SHP77 treated with DMSO at 0.1 percent for 48 hours (cell line): ENCODE measurements at regions not wholly inside any gene's neighbourhood (a gene's known extent, or its start where the extent isn't known, plus 50 kb on each side); places are given as distances from the start of the nearest gene placed in this dataset.
"Not testable (repeated sequence)": the region's sequence is repeated elsewhere in the genome, so short reads cannot be mapped to it uniquely, and the experiment has no call there.

Experiments used
- DNase-seq: peaks from one replicate; lab custom pipeline; 2025; lab: John Stamatoyannopoulos, UW

GRCh38 chr15:53212785-53213184 is 422.6 kb upstream of the ONECUT1 start:
- DNase-seq, result no peak

GRCh38 chr15:53210653-53211052 is 420.5 kb upstream of the ONECUT1 start:
- no peak for DNase-seq

GRCh38 chr15:53209396-53210042 is 419.4 kb upstream of the ONECUT1 start:
- no peak for DNase-seq

- no peak for DNase-seq
Observed at GRCh38 chr15:53208751-53209150, 418.6 kb upstream of the ONECUT1 start.

- no peak for DNase-seq
Observed at GRCh38 chr15:53203454-53203853, 413.3 kb upstream of the ONECUT1 start.

- DNase-seq, result no peak
Observed at GRCh38 chr15:53202876-53203275, 412.7 kb upstream of the ONECUT1 start.

GRCh38 chr15:53197426-53197839 is 407.3 kb upstream of the ONECUT1 start:
- DNase-seq, result peak; percentile 47

- no peak for DNase-seq
Observed at GRCh38 chr15:53196788-53197187, 406.7 kb upstream of the ONECUT1 start.

GRCh38 chr15:53196242-53196641 is 406.1 kb upstream of the ONECUT1 start:
- no peak for DNase-seq

- no peak for DNase-seq
Observed at GRCh38 chr15:53193149-53193548, 403.0 kb upstream of the ONECUT1 start.

- no peak for DNase-seq
Observed at GRCh38 chr15:53189860-53190259, 399.7 kb upstream of the ONECUT1 start.

GRCh38 chr15:53183449-53183848 is 393.3 kb upstream of the ONECUT1 start:
- not testable (repeated sequence) for DNase-seq

GRCh38 chr15:53171571-53171970 is 381.4 kb upstream of the ONECUT1 start:
- no peak for DNase-seq

GRCh38 chr15:53166684-53167201 is 376.6 kb upstream of the ONECUT1 start:
- no peak for DNase-seq

GRCh38 chr15:53165988-53166683 is 376.0 kb upstream of the ONECUT1 start:
- DNase-seq, result no peak

GRCh38 chr15:53160092-53160704 is 370.1 kb upstream of the ONECUT1 start:
- DNase-seq, result no peak

GRCh38 chr15:53159458-53159857 is 369.3 kb upstream of the ONECUT1 start:
- DNase-seq, result no peak

- DNase-seq, result no peak
Observed at GRCh38 chr15:53158995-53159394, 368.9 kb upstream of the ONECUT1 start.

GRCh38 chr15:53133255-53133850 is 343.2 kb upstream of the ONECUT1 start:
- no peak for DNase-seq

- DNase-seq, result no peak
Observed at GRCh38 chr15:53130943-53131342, 340.8 kb upstream of the ONECUT1 start.

- no peak for DNase-seq
Observed at GRCh38 chr15:53129121-53129904, 339.2 kb upstream of the ONECUT1 start.

- no peak for DNase-seq
Observed at GRCh38 chr15:53128652-53129051, 338.5 kb upstream of the ONECUT1 start.
